Gastrocnemius medialis (tissue), 4 donors: ENCODE measurements at regions not wholly inside any gene's neighbourhood (a gene's known extent, or its start where the extent isn't known, plus 50 kb on each side); places are given as distances from the start of the nearest gene placed in this dataset.

Experiments
- CTCF ChIP-seq, 5 experiments: fragments of 450-650 bp in 3 of 5; fragments of 200-600 bp in 2 of 5; sonication (generic) in 2 of 5; IDR thresholded peaks in 4 of 5; conservative IDR thresholded peaks in 1 of 5; 1 replicate in 4 of 5; 2 replicates in 1 of 5; pipeline ENCODE4 v1.5.1; 2016 to 2019; ENCODE audit warnings: antibody characterized with exemption in 5 of 5, mild to moderate bottlenecking in 3 of 5, moderate library complexity in 3 of 5
- POLR2A ChIP-seq, 2 donors: fragments of 450-650 bp; IDR thresholded peaks; one replicate each; pipeline ENCODE4 v1.6.1; 2017; ENCODE audit warnings: antibody characterized with exemption in 2 of 2, mild to moderate bottlenecking in 2 of 2, moderate library complexity in 2 of 2

DNA sequence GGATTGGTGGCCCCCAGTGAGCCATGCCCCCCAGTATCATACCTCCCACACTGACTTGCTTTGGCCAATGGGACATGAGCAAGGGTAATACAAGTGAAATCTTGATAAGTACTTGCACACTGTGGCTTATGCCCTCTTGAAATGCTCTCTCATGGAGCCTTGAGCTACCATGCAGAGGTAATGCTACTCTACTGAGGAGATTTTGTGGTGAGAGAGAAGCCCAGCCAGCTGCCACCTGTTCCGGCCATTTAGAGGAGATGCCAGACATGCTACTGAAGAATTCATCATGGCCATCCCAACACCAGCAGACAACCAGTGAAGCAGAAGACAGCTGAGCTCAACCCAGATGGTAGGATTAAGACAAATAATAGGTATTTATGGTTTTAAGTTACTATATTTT, 299.5 kb downstream of the MEF2C start:
- no peak for TF ChIP-seq CTCF (IDR thresholded peaks at IDR 0.05 in 4 of 5, conservative IDR thresholded peaks at IDR 0.05 in 1 of 5)
- TF ChIP-seq POLR2A (IDR thresholded peaks at IDR 0.05) = no peak
